IMR-90 (cell line): ENCODE measurements at regions not wholly inside any gene's neighbourhood (a gene's known extent, or its start where the extent isn't known, plus 50 kb on each side); places are given as distances from the start of the nearest gene placed in this dataset.

Experiments used
- ATAC-seq: fragments of 200-7000 bp; cut with Tn5 transposase; 2 replicates; pipeline ENCODE4 v1.9.1; 2020; ENCODE audit warnings: low read depth, mild to moderate bottlenecking, moderate library complexity
- BruUV-seq: library from RNA; stranded (reverse); fragments of 400-500 nt; replicated peaks from 2 replicates; lab custom pipeline; 2021; lab: Mats Ljungman, UMichigan
- CTCF ChIA-PET: fragments of 300-600 bp; formaldehyde crosslinking; extraction: SDS; loops from one replicate; lab custom pipeline; 2021; ENCODE audit warnings: antibody characterized with exemption; lab: Yijun Ruan, JAX
- POLR2A ChIA-PET: fragments of 300-600 bp; sonication (Branson Sonifier 250); formaldehyde crosslinking; loops from one replicate; lab custom pipeline; 2022; ENCODE audit warnings: antibody characterized with exemption; ENCODE audit not compliant: unreplicated experiment; lab: Charles Lee
- DNase-seq: peaks from one replicate; pipeline ENCODE4 v3.0.0; 2013
- H2AFZ ChIP-seq: replicated peaks from 2 replicates; pipeline ENCODE3; 2013; ENCODE audit warnings: low read length, mild to moderate bottlenecking; ENCODE audit not compliant: poor library complexity
- H2AK5ac ChIP-seq: 2 replicates; pipeline ENCODE4 v1.6.1; 2013; ENCODE audit warnings: low read depth, low read length, inconsistent platforms
- H2AK9ac ChIP-seq: replicated peaks from 2 replicates; pipeline ENCODE3; 2013; ENCODE audit warnings: mild to moderate bottlenecking, low read depth, low read length, moderate library complexity; ENCODE audit not compliant: poor library complexity
- H2BK120ac ChIP-seq: 2 replicates; pipeline ENCODE4 v1.6.1; 2013; ENCODE audit warnings: low read depth, low read length, inconsistent platforms
- H2BK15ac ChIP-seq: 3 replicates; pipeline ENCODE4 v1.6.1; 2013; ENCODE audit warnings: low read depth, low read length, inconsistent platforms
- H2BK20ac ChIP-seq: 2 replicates; pipeline ENCODE4 v1.6.1; 2013; ENCODE audit warnings: low read depth, mild to moderate bottlenecking, inconsistent platforms, low read length, moderate library complexity
- H2BK5ac ChIP-seq: 2 replicates; pipeline ENCODE4 v1.6.1; 2013; ENCODE audit warnings: mild to moderate bottlenecking, low read depth, low read length, inconsistent platforms; ENCODE audit not compliant: poor library complexity, severe bottlenecking
- H3K14ac ChIP-seq: replicated peaks from 2 replicates; pipeline ENCODE4 v1.6.1; 2013; ENCODE audit warnings: low read depth, low read length, inconsistent platforms
- H3K18ac ChIP-seq: 2 replicates; pipeline ENCODE4 v1.6.1; 2013; ENCODE audit warnings: low read depth, low read length, control low read depth
- H3K23ac ChIP-seq: 2 replicates; pipeline ENCODE4 v1.6.1; 2013; ENCODE audit warnings: low read depth, low read length, inconsistent platforms
- H3K27ac ChIP-seq: 2 replicates; pipeline ENCODE4 v1.5.1; 2013; ENCODE audit warnings: mild to moderate bottlenecking, control low read depth, low read length; ENCODE audit not compliant: insufficient read depth
- H3K27me3 ChIP-seq: 2 replicates; pipeline ENCODE4 v1.6.1; 2013; ENCODE audit warnings: low read length; ENCODE audit not compliant: control insufficient read depth, insufficient read depth
- H3K36me3 ChIP-seq: 2 replicates; pipeline ENCODE4 v1.6.1; 2013; ENCODE audit warnings: low read length, mixed read lengths; ENCODE audit not compliant: control insufficient read depth, insufficient read depth
- H3K4ac ChIP-seq: 2 replicates; pipeline ENCODE4 v1.6.1; 2013; ENCODE audit warnings: low read depth, low read length, inconsistent platforms
- H3K4me1 ChIP-seq: 2 replicates; pipeline ENCODE4 v1.6.1; 2013; ENCODE audit warnings: low read length, mixed read lengths; ENCODE audit not compliant: control insufficient read depth, insufficient read depth
- H3K4me2 ChIP-seq: 2 replicates; pipeline ENCODE4 v1.6.1; 2013; ENCODE audit warnings: low read depth, mild to moderate bottlenecking, control low read depth, low read length, moderate library complexity
- H3K4me3 ChIP-seq: 2 replicates; pipeline ENCODE4 v1.5.1; 2013; ENCODE audit warnings: low read depth, mild to moderate bottlenecking, control low read depth, low read length, moderate library complexity; ENCODE audit not compliant: insufficient read depth
- H3K56ac ChIP-seq: 2 replicates; pipeline ENCODE4 v1.6.1; 2013; ENCODE audit warnings: low read length, inconsistent platforms; ENCODE audit not compliant: insufficient read depth; ENCODE audit errors: extremely low read depth
- H3K79me1 ChIP-seq, 2 experiments: 2 replicates each; pipeline ENCODE4 v1.6.1; 2013; ENCODE audit warnings: low read length in 2 of 2, inconsistent platforms in 1 of 2, low read depth in 1 of 2
- H3K9ac ChIP-seq: 2 replicates; pipeline ENCODE4 v1.6.1; 2013; ENCODE audit warnings: low read depth, low read length, control low read depth
- H3K9me1 ChIP-seq: 2 replicates; pipeline ENCODE4 v1.6.1; 2013; ENCODE audit warnings: low read length, inconsistent platforms; ENCODE audit not compliant: insufficient read depth
- H3K9me3 ChIP-seq: 2 replicates; pipeline ENCODE4 v1.6.1; 2013; ENCODE audit warnings: low read length; ENCODE audit not compliant: control insufficient read depth, insufficient read depth
- H4K20me1 ChIP-seq: 2 replicates; pipeline ENCODE4 v1.6.1; 2013; ENCODE audit warnings: low read length, inconsistent platforms; ENCODE audit not compliant: insufficient read depth
- H4K5ac ChIP-seq: 2 replicates; pipeline ENCODE4 v1.6.1; 2013; ENCODE audit warnings: mild to moderate bottlenecking, low read depth, low read length, control low read depth
- H4K8ac ChIP-seq, 2 experiments: 2 replicates each; pipeline ENCODE4 v1.6.1; 2013; ENCODE audit warnings: low read depth in 2 of 2, low read length in 2 of 2, control low read depth in 1 of 2, inconsistent platforms in 1 of 2
- H4K91ac ChIP-seq: 2 replicates; pipeline ENCODE4 v1.6.1; 2013; ENCODE audit warnings: low read depth, low read length, inconsistent platforms; ENCODE audit not compliant: insufficient read depth
- BHLHE40 ChIP-seq: fragments of 150-350 bp; IDR thresholded peaks from 2 replicates; pipeline ENCODE4 v1.6.1; 2016; ENCODE audit warnings: mild to moderate bottlenecking, low read depth, low read length
- CEBPB ChIP-seq: IDR thresholded peaks from 2 replicates; pipeline ENCODE4 v1.6.1; 2012; ENCODE audit warnings: low read depth, low read length, improper control_type of control experiment
- CHD1 ChIP-seq: IDR thresholded peaks from 2 replicates; pipeline ENCODE4 v1.6.1; 2012; ENCODE audit warnings: low read depth, low read length, improper control_type of control experiment
- FOS ChIP-seq: fragments of 150-350 bp; IDR thresholded peaks from 2 replicates; pipeline ENCODE4 v1.6.1; 2016; ENCODE audit warnings: low read depth, low read length
- MAFK ChIP-seq: IDR thresholded peaks from 2 replicates; pipeline ENCODE4 v1.6.1; 2012; ENCODE audit warnings: low read depth, low read length, improper control_type of control experiment
- MAZ ChIP-seq: IDR thresholded peaks from 2 replicates; pipeline ENCODE4 v1.6.1; 2012; ENCODE audit warnings: low read depth, mild to moderate bottlenecking, low read length, improper control_type of control experiment, moderate library complexity, borderline replicate concordance
- MXI1 ChIP-seq: IDR thresholded peaks from 2 replicates; pipeline ENCODE4 v1.6.1; 2012; ENCODE audit warnings: low read depth, mild to moderate bottlenecking, low read length, moderate library complexity, borderline replicate concordance
- NFE2L2 ChIP-seq: fragments of 150-350 bp; IDR thresholded peaks from 2 replicates; pipeline ENCODE4 v1.6.1; 2016; ENCODE audit warnings: low read depth, mild to moderate bottlenecking, low read length
- POLR2A ChIP-seq: IDR thresholded peaks from 2 replicates; pipeline ENCODE4 v1.6.1; 2012; ENCODE audit warnings: mild to moderate bottlenecking, low read depth, low read length
- RAD21 ChIP-seq: IDR thresholded peaks from 2 replicates; pipeline ENCODE4 v1.6.1; 2012; ENCODE audit warnings: low read length, improper control_type of control experiment
- RCOR1 ChIP-seq: IDR thresholded peaks from 2 replicates; pipeline ENCODE4 v1.6.1; 2012; ENCODE audit warnings: mild to moderate bottlenecking, low read length, improper control_type of control experiment; ENCODE audit not compliant: insufficient replicate concordance
- RFX5 ChIP-seq: IDR thresholded peaks from 2 replicates; pipeline ENCODE4 v1.8.0; 2012; ENCODE audit warnings: low read depth, mild to moderate bottlenecking, low read length, moderate library complexity
- SMC3 ChIP-seq: fragments of 150-350 bp; IDR thresholded peaks from 2 replicates; pipeline ENCODE4 v1.6.1; 2016; ENCODE audit warnings: low read depth, mild to moderate bottlenecking, antibody characterized with exemption, low read length, moderate library complexity
- WGBS, 2 experiments: methylation state at CpG; one replicate each; pipeline versions ENCODE4 v1.1.5 to v1.1.7; 2013; ENCODE audit warnings: missing lambda C conversion rate in 2 of 2; ENCODE audit not compliant: insufficient read length in 1 of 2; ENCODE audit errors: extremely low coverage in 2 of 2; 5-methylcytosine and 5-hydroxymethylcytosine counted together
- dilution Hi-C: fragments of 300-500 bp; cut with HindIII; formaldehyde crosslinking; loops from one replicate; pipeline ENCODE4 v1.14.3; 2018; ENCODE audit warnings: low sequenced_read_pairs; ENCODE audit not compliant: unreplicated experiment
- in situ Hi-C: fragments of 300-500 bp; cut with MboI; formaldehyde crosslinking; loops from 3 replicates; pipeline ENCODE4 v1.14.3; 2019; ENCODE audit warnings: low sequenced_read_pairs, inconsistent platforms, mixed read lengths
- intact Hi-C: fragments of 100-400 bp; cut with micrococcal nuclease; formaldehyde crosslinking; loops from 2 replicates; pipeline ENCODE4 v1.10.0; 2022
- TF ChIP-seq, protein P1 (sequence below): conservative IDR thresholded peaks from 2 replicates; pipeline ENCODE4 v1.5.1; 2012; ENCODE audit warnings: mild to moderate bottlenecking, low read depth, low read length, improper control_type of control experiment

DNA sequence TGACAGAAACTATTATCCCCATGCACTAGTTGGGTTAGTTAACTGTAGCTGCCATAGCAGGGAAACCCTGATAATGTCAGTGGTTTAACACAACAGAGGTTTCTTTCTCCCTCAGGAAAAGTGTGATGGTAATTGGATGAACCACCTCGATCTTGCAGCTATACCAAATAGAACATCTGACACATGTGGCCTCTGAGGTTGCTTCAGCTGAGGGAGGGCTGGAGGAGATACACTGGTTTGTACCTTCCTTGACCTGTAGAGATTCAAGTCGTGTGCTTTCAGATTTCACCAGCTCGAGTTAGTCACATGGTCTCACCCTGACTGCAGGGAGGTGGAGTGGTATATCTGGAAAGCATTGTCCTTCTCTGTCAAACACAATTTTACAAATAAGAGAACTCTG lies 147.2 kb upstream of the SFRP2 start:
- H3K4me2 ChIP-seq: no peak overlapping the region
- H3K56ac ChIP-seq: no peak overlapping the region
- ChIA-PET CTCF (no interaction called here), POLR2A (no interaction called here)
- H4K8ac ChIP-seq: no peak overlapping the region
- no peak overlapping the region for H2AK9ac ChIP-seq
- no peak overlapping the region for H2BK15ac ChIP-seq
- no peaks in the 10 kb centered on the region for H3K79me1 ChIP-seq
- H3K4me1 ChIP-seq: no peaks in the 10 kb centered on the region
- no TSS peak for BruUV-seq
- H3K14ac ChIP-seq: no peak overlapping the region
- no peak overlapping the region for H3K4ac ChIP-seq
- WGBS, 2 experiments: no CpG with 5 or more reads among the region's 3 CpGs
- H2BK120ac ChIP-seq: no peak overlapping the region
- DNase-seq (no peak), ATAC-seq (no peak)
- no peak overlapping the region for H3K9ac ChIP-seq
- H2AK5ac ChIP-seq: no peak overlapping the region
- no peaks in the 10 kb centered on the region for H3K9me3 ChIP-seq
- H3K23ac ChIP-seq: no peak overlapping the region
- dilution Hi-C loops: no loop called here
- no peaks in the 10 kb centered on the region for H3K36me3 ChIP-seq
- H3K27me3 ChIP-seq: no peaks in the 10 kb centered on the region
- intact Hi-C loops: no loop called here
- H4K5ac ChIP-seq: no peak overlapping the region
- TF ChIP-seq SMC3 (no peak), CHD1 (no peak), RFX5 (no peak), MXI1 (no peak), MAZ (no peak), NFE2L2 (no peak), MAFK (no peak), RCOR1 (no peak), RAD21 (no peak), CEBPB (no peak), POLR2A (no peak), BHLHE40 (no peak), FOS (no peak)
- TF ChIP-seq, protein P1, sequence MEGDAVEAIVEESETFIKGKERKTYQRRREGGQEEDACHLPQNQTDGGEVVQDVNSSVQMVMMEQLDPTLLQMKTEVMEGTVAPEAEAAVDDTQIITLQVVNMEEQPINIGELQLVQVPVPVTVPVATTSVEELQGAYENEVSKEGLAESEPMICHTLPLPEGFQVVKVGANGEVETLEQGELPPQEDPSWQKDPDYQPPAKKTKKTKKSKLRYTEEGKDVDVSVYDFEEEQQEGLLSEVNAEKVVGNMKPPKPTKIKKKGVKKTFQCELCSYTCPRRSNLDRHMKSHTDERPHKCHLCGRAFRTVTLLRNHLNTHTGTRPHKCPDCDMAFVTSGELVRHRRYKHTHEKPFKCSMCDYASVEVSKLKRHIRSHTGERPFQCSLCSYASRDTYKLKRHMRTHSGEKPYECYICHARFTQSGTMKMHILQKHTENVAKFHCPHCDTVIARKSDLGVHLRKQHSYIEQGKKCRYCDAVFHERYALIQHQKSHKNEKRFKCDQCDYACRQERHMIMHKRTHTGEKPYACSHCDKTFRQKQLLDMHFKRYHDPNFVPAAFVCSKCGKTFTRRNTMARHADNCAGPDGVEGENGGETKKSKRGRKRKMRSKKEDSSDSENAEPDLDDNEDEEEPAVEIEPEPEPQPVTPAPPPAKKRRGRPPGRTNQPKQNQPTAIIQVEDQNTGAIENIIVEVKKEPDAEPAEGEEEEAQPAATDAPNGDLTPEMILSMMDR: no peak
- H4K91ac ChIP-seq: no peak overlapping the region
- in situ Hi-C loops: no loop called here
- no peak overlapping the region for H3K4me3 ChIP-seq
- H4K20me1 ChIP-seq: no peaks in the 10 kb centered on the region
- no peak overlapping the region for H2BK5ac ChIP-seq
- H3K27ac ChIP-seq: no peak overlapping the region
- no peak overlapping the region for H2AFZ ChIP-seq
- H3K9me1 ChIP-seq: no peaks in the 10 kb centered on the region
- H2BK20ac ChIP-seq: no peak overlapping the region
- H3K18ac ChIP-seq: no peak overlapping the region
